A673 (cell line): ENCODE measurements at regions not wholly inside any gene's neighbourhood (a gene's known extent, or its start where the extent isn't known, plus 50 kb on each side); places are given as distances from the start of the nearest gene placed in this dataset.

Source experiments
- BruUV-seq: library from RNA; stranded (reverse); fragments of 400-500 nt; replicated peaks from 2 replicates; lab custom pipeline; 2021; lab: Mats Ljungman, UMichigan
- CTCF ChIA-PET: fragments of 300-600 bp; sonication (Branson Sonifier 250); formaldehyde crosslinking; loops from one replicate; lab custom pipeline; 2022; ENCODE audit warnings: antibody characterized with exemption; lab: Charles Lee
- POLR2A ChIA-PET: fragments of 300-600 bp; sonication (Branson Sonifier 250); formaldehyde crosslinking; loops from one replicate; lab custom pipeline; 2022; ENCODE audit warnings: antibody characterized with exemption; ENCODE audit not compliant: low non-redundant PET; lab: Charles Lee
- DNase-seq: peaks from one replicate; pipeline ENCODE4 v3.0.0-alpha.2; 2015; ENCODE audit warnings: low spot score
- H3K27ac ChIP-seq: fragments of 200-600 bp; sonication (generic); 2 replicates; pipeline ENCODE4 v1.5.1; 2016; ENCODE audit warnings: mixed run types, low read depth, mild to moderate bottlenecking, mixed read lengths, antibody characterized with exemption, low read length; ENCODE audit not compliant: poor library complexity, severe bottlenecking
- H3K27me3 ChIP-seq: fragments of 200-600 bp; sonication (generic); replicated peaks from 2 replicates; pipeline ENCODE4 v1.6.1; 2017; ENCODE audit warnings: mixed run types, low read depth, mild to moderate bottlenecking, mixed read lengths, antibody characterized with exemption, low read length; ENCODE audit not compliant: insufficient read depth, poor library complexity
- H3K36me3 ChIP-seq: fragments of 200-600 bp; sonication (generic); 2 replicates; pipeline ENCODE4 v1.6.1; 2016; ENCODE audit warnings: mixed run types, mild to moderate bottlenecking, mixed read lengths, antibody characterized with exemption, low read length; ENCODE audit not compliant: insufficient read depth, poor library complexity, severe bottlenecking
- H3K4me1 ChIP-seq: fragments of 200-600 bp; sonication (generic); 2 replicates; pipeline ENCODE4 v1.6.1; 2017; ENCODE audit warnings: mixed run types, mild to moderate bottlenecking, mixed read lengths, antibody characterized with exemption, low read length; ENCODE audit not compliant: insufficient read depth, poor library complexity, severe bottlenecking
- H3K4me3 ChIP-seq: fragments of 200-600 bp; sonication (generic); 2 replicates; pipeline ENCODE4 v1.5.1; 2016; ENCODE audit warnings: low read depth, mixed run types, mild to moderate bottlenecking, mixed read lengths, low read length; ENCODE audit not compliant: poor library complexity, severe bottlenecking
- H3K9me3 ChIP-seq: fragments of 200-600 bp; sonication (generic); 2 replicates; pipeline ENCODE4 v1.6.1; 2016; ENCODE audit warnings: mixed run types, low read depth, mild to moderate bottlenecking, mixed read lengths, antibody characterized with exemption, low read length; ENCODE audit not compliant: poor library complexity, severe bottlenecking
- CTCF ChIP-seq: fragments of 300-800, 200-600 bp; sonication (generic); conservative IDR thresholded peaks from 2 replicates; pipeline ENCODE4 v1.5.1; 2017; ENCODE audit warnings: low read depth, mild to moderate bottlenecking, antibody characterized with exemption, low read length, moderate library complexity, mixed read lengths
- EZH2 ChIP-seq: fragments of 200-600 bp; sonication (generic); IDR thresholded peaks from 2 replicates; pipeline ENCODE4 v1.6.1; 2017; ENCODE audit warnings: borderline replicate concordance, low read depth, mild to moderate bottlenecking, mixed read lengths, antibody characterized with exemption, low read length; ENCODE audit not compliant: poor library complexity, severe bottlenecking
- intact Hi-C: fragments of 100-400 bp; cut with micrococcal nuclease; formaldehyde crosslinking; loops from one replicate; pipeline ENCODE4 v1.10.0; 2022; ENCODE audit not compliant: unreplicated experiment

DNA sequence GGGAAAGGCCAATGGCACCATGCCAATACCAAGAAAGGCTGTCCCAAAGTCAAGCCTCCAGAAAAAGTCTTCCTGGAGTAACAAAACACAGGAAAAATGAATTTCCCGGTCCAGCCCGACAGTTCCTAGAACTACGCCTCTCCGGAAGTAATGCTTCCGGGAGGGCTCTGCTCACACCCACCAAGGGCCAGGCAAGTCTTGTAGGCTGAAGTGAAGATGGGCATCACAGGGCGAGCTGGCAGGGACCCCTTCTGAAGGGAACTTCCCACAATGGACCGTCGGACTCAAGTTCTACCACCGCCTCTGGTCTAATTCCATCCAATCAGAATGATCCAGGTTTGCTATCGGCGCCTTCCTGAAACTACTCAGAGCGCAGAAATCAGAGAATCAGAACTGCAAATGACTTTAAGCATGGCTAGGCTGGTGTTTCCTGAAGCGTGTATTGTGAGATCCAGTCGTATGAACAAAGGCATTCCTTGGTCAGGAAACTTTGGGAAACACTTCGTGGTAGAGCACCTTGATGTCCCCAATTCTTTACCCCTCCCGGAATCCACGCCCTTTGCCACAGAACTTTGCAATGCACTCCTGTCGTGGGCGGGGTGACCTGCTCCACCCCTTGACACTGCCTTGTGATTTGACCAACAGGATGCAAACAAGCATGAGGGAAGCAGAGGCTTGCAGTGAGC, 127.8 kb downstream of the BCOR start:
- H3K36me3 ChIP-seq = no peaks in the 10 kb centered on the region
- TF ChIP-seq CTCF (no peak), EZH2 (no peak)
- no peaks in the 10 kb centered on the region for H3K9me3 ChIP-seq
- no peaks in the 10 kb centered on the region for H3K27me3 ChIP-seq
- no peak overlapping the region for H3K27ac ChIP-seq
- intact Hi-C loops = no loop called here
- CTCF ChIA-PET = no interaction called here
- H3K4me1 ChIP-seq = no peaks in the 10 kb centered on the region
- BruUV-seq = no TSS peak
- H3K4me3 ChIP-seq = no peak overlapping the region
- DNase-seq = peak; percentile 25
- POLR2A ChIA-PET = no interaction called here

- no peaks in the 10 kb centered on the region for H3K9me3 ChIP-seq
- no peaks in the 10 kb centered on the region for H3K27me3 ChIP-seq
- no peak overlapping the region for H3K4me3 ChIP-seq
- H3K27ac ChIP-seq = no peak overlapping the region
- ChIA-PET CTCF (interaction anchor here (0.6 kb wide), 2 partner anchors 48 to 296 kb away, joined by 3 to 4 read pairs; no protein-coding TSS in a partner anchor), POLR2A (no interaction called here)
- no peak for DNase-seq
- H3K36me3 ChIP-seq = no peaks in the 10 kb centered on the region
- TF ChIP-seq EZH2 (no peak), CTCF (no peak)
- no TSS peak for BruUV-seq
- intact Hi-C loops = no loop called here
- no peaks in the 10 kb centered on the region for H3K4me1 ChIP-seq
These were observed 126.0 kb downstream of the BCOR start for GRCh38 chrX:39971760-39972159.

DNA sequence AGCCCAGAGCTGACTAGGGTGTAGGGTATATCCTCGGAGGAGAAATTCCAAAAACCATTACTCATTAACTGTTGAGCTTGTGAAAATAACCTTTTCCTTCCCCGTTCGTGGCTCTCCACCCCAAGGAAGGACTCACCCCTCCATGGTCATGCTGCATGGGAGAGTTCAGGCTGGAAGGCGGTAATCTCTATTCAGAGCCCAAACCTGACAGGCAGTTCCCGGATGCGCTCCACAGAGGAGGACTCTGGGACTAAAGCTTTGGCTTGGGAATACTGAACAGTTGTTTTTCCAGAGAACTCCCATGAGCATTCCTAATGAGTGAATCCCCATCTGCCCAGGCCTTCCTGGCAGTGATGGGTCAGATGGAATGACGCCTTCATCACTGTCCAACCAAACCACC, 125.4 kb downstream of the BCOR start:
- H3K4me1 ChIP-seq = no peaks in the 10 kb centered on the region
- H3K27ac ChIP-seq = no peak overlapping the region

More for the DNA sequence above, 125.4 kb downstream of the BCOR start:
- Histone ChIP-seq H3K36me3 (no peaks in the 10 kb centered on the region), H3K27me3 (no peaks in the 10 kb centered on the region), H3K9me3 (no peaks in the 10 kb centered on the region), H3K4me3 (no peak overlapping the region)
- CTCF ChIA-PET = interaction anchor here (0.6 kb wide), 1 partner anchor 295 kb away, joined by 3 read pairs; no protein-coding TSS in a partner anchor
- no peak for DNase-seq
- no TSS peak for BruUV-seq
- intact Hi-C loops = no loop called here
- no peak for TF ChIP-seq CTCF
- no peak for TF ChIP-seq EZH2
- POLR2A ChIA-PET = no interaction called here
